ENCODE measurements at regions not wholly inside any gene's neighbourhood (a gene's known extent, or its start where the extent isn't known, plus 50 kb on each side); places are given as distances from the start of the nearest gene placed in this dataset.
A peak's percentile ranks its signal among the peaks of the same experiment; 100 is the strongest.

DNA sequence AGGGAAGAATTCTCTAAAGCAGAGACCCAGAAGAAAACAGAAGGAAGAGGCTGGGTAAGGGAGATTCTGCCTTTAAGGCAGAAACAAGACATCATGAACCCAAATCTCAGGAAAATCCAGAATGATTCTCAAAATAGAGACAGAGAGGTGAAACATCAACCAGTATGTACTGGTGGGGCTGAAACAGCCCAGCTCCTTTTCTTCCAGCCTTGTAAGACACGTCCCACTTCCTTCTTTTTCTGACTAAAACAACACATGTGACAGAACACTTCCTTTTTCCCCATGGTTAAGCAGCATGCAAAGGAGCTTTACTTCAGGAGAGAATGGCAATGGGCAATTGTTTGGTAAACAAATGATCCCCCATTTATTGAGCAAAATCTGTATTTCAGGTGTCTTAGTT, 230.8 kb upstream of the NR4A3 start:
- H3K27ac ChIP-seq (ENCODE audit: low read depth, low read length), result peak overlapping the region; percentile 57

GRCh38 chr9:99591770-99592169, 229.9 kb upstream of the NR4A3 start:
- no peaks in the 10 kb centered on the region for H4K20me1 ChIP-seq (ENCODE audit: control insufficient read depth, insufficient read depth, low read depth, low read length)
- no peaks in the 10 kb centered on the region for H3K9me2 ChIP-seq (replicated peaks; ENCODE audit: control insufficient read depth, low read length)
- peaks cover 11% of the 10 kb centered on the region for H3K36me3 ChIP-seq (ENCODE audit: control insufficient read depth, low read length)
- peaks cover 54% of the 10 kb centered on the region for H3K4me1 ChIP-seq (ENCODE audit: control insufficient read depth, low read length)
- H3K9me3 ChIP-seq (ENCODE audit: control insufficient read depth, insufficient read depth, low read length), result peaks cover 9% of the 10 kb centered on the region
- TF ChIP-seq CTCF (IDR thresholded peaks at IDR 0.05; ENCODE audit: low read depth, low read length, poor library complexity, severe bottlenecking) (no peak), EZH2phosphoT487 (IDR thresholded peaks at IDR 0.05; ENCODE audit: borderline replicate concordance, low read length) (no peak)
- no peak overlapping the region for H3K4me3 ChIP-seq (ENCODE audit: low read length)
- H3K79me2 ChIP-seq (ENCODE audit: control insufficient read depth, low read length), result no peaks in the 10 kb centered on the region
- no peaks in the 10 kb centered on the region for H3F3A ChIP-seq (ENCODE audit: control insufficient read depth, insufficient read depth)
- H3K4me2 ChIP-seq (ENCODE audit: low read length), result no peak overlapping the region
- H3K27ac ChIP-seq (ENCODE audit: low read depth, low read length), result no peak overlapping the region
- no peaks in the 10 kb centered on the region for H3K27me3 ChIP-seq (ENCODE audit: control insufficient read depth, low read length)

More for the DNA sequence above, 230.8 kb upstream of the NR4A3 start:
- H4K20me1 ChIP-seq (ENCODE audit: control insufficient read depth, insufficient read depth, low read depth, low read length), result no peaks in the 10 kb centered on the region
- no peaks in the 10 kb centered on the region for H3K27me3 ChIP-seq (ENCODE audit: control insufficient read depth, low read length)
- H3K9me3 ChIP-seq (ENCODE audit: control insufficient read depth, insufficient read depth, low read length), result peaks cover 9% of the 10 kb centered on the region
- H3K4me2 ChIP-seq (ENCODE audit: low read length), result peak overlapping the region; percentile 62
- H3K4me3 ChIP-seq (ENCODE audit: low read length), result peak overlapping the region; percentile 43
- peaks cover 46% of the 10 kb centered on the region for H3K4me1 ChIP-seq (ENCODE audit: control insufficient read depth, low read length)
- H3K9me2 ChIP-seq (replicated peaks; ENCODE audit: control insufficient read depth, low read length), result no peaks in the 10 kb centered on the region
- TF ChIP-seq EZH2phosphoT487 (IDR thresholded peaks at IDR 0.05; ENCODE audit: borderline replicate concordance, low read length) (no peak), CTCF (IDR thresholded peaks at IDR 0.05; ENCODE audit: low read depth, low read length, poor library complexity, severe bottlenecking) (no peak)
- peaks cover 11% of the 10 kb centered on the region for H3K36me3 ChIP-seq (ENCODE audit: control insufficient read depth, low read length)
- no peaks in the 10 kb centered on the region for H3K79me2 ChIP-seq (ENCODE audit: control insufficient read depth, low read length)
- no peaks in the 10 kb centered on the region for H3F3A ChIP-seq (ENCODE audit: control insufficient read depth, insufficient read depth)

DNA sequence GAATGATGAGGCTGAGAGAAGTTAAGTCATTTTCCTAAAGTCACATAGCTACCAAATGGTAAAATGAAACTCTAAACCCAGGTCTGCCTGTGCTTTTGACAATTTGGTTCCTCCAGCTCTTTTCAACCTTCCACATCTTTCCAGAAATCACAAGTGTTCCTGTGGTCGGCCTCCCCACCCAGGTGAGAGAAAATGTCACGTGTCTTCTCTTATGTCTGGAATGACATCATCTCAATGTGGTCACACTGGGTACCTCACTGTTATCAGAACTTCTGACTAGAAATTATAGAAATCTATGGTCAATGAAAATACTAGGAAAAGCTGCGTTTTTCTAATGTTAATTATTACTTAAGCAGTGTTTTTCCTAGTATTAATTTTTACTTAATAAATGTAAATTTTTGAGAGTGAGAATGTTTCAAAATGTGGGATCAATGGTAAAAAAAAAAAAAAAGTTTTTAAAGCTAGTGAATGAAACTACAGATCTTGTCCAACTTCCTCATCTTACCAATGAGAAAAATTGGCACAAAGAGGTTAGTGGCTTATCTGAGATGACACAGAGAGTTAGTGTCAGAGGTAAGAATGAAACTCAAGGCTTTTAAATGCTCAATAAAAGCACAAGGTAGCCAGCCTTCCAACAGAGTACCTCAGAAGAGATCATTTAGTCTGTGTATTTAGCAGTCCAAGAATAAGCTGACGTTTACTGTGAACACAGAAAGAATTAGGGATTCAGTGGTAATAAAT, 228.7 kb upstream of the NR4A3 start:
- no peaks in the 10 kb centered on the region for H4K20me1 ChIP-seq (ENCODE audit: control insufficient read depth, insufficient read depth, low read depth, low read length)
- H3K9me3 ChIP-seq (ENCODE audit: control insufficient read depth, insufficient read depth, low read length), result peaks cover 9% of the 10 kb centered on the region
- H3K27ac ChIP-seq (ENCODE audit: low read depth, low read length), result no peak overlapping the region
- H3K36me3 ChIP-seq (ENCODE audit: control insufficient read depth, low read length), result peaks cover 11% of the 10 kb centered on the region
- TF ChIP-seq EZH2phosphoT487 (IDR thresholded peaks at IDR 0.05; ENCODE audit: borderline replicate concordance, low read length) (no peak), CTCF (IDR thresholded peaks at IDR 0.05; ENCODE audit: low read depth, low read length, poor library complexity, severe bottlenecking) (no peak)
- no peak overlapping the region for H3K4me2 ChIP-seq (ENCODE audit: low read length)
- H3F3A ChIP-seq (ENCODE audit: control insufficient read depth, insufficient read depth), result no peaks in the 10 kb centered on the region
- peaks cover 62% of the 10 kb centered on the region for H3K4me1 ChIP-seq (ENCODE audit: control insufficient read depth, low read length)
- H3K79me2 ChIP-seq (ENCODE audit: control insufficient read depth, low read length), result no peaks in the 10 kb centered on the region
- no peaks in the 10 kb centered on the region for H3K27me3 ChIP-seq (ENCODE audit: control insufficient read depth, low read length)
- H3K9me2 ChIP-seq (replicated peaks; ENCODE audit: control insufficient read depth, low read length), result no peaks in the 10 kb centered on the region
- no peak overlapping the region for H3K4me3 ChIP-seq (ENCODE audit: low read length)

Measured in DOHH2 (cell line).